Adrenal gland (tissue), 5 donors: ENCODE measurements at regions not wholly inside any gene's neighbourhood (a gene's known extent, or its start where the extent isn't known, plus 50 kb on each side); places are given as distances from the start of the nearest gene placed in this dataset.

Experiments
- POLR2A ChIP-seq, 2 donors: fragments of 450-650 bp; IDR thresholded peaks; one replicate each; pipeline ENCODE4 v1.6.1; 2017; ENCODE audit warnings: antibody characterized with exemption in 2 of 2, mild to moderate bottlenecking in 2 of 2, moderate library complexity in 1 of 2
- TF ChIP-seq, protein P1 (sequence below), 6 experiments: fragments of 450-650 bp in 4 of 6; fragments of 200-600 bp in 2 of 6; sonication (generic) in 1 of 6; IDR thresholded peaks; 1 replicate in 5 of 6; 2 replicates in 1 of 6; pipeline versions ENCODE4 v1.5.1 to v1.8.0; 2016 to 2021; ENCODE audit warnings: antibody characterized with exemption in 6 of 6, mild to moderate bottlenecking in 2 of 6, moderate library complexity in 1 of 6
- donor health status: DM: no; HTN: no; CAD: no.

GRCh38 chr12:47562201-47562600 is 143.6 kb downstream of the RPAP3 start:
- TF ChIP-seq POLR2A (IDR thresholded peaks at IDR 0.05) = no peak
- TF ChIP-seq, protein P1, sequence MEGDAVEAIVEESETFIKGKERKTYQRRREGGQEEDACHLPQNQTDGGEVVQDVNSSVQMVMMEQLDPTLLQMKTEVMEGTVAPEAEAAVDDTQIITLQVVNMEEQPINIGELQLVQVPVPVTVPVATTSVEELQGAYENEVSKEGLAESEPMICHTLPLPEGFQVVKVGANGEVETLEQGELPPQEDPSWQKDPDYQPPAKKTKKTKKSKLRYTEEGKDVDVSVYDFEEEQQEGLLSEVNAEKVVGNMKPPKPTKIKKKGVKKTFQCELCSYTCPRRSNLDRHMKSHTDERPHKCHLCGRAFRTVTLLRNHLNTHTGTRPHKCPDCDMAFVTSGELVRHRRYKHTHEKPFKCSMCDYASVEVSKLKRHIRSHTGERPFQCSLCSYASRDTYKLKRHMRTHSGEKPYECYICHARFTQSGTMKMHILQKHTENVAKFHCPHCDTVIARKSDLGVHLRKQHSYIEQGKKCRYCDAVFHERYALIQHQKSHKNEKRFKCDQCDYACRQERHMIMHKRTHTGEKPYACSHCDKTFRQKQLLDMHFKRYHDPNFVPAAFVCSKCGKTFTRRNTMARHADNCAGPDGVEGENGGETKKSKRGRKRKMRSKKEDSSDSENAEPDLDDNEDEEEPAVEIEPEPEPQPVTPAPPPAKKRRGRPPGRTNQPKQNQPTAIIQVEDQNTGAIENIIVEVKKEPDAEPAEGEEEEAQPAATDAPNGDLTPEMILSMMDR (IDR thresholded peaks at IDR 0.05) = no peak
